H1 (cell line): ENCODE measurements at regions not wholly inside any gene's neighbourhood (a gene's known extent, or its start where the extent isn't known, plus 50 kb on each side); places are given as distances from the start of the nearest gene placed in this dataset.

ENCODE experiments used
- CTCF ChIA-PET: fragments of 300-600 bp; sonication (Branson Sonifier 250); formaldehyde crosslinking; loops from one replicate; lab custom pipeline; 2021; ENCODE audit not compliant: partially characterized antibody; lab: Charles Lee
- POLR2A ChIA-PET: fragments of 300-600 bp; sonication (Branson Sonifier 250); formaldehyde crosslinking; loops from one replicate; lab custom pipeline; 2021; ENCODE audit warnings: inconsistent platforms; ENCODE audit not compliant: partially characterized antibody; lab: Charles Lee
- DNase-seq, 2 experiments: peaks; one replicate each; pipeline versions ENCODE4 v3.0.0 to v3.0.0-alpha.2; 2010 to 2022; ENCODE audit warnings: low spot score in 2 of 2, low read depth in 1 of 2, mixed read lengths in 1 of 2
- FAIRE-seq: peaks from 2 replicates; lab custom pipeline; 2011; peaks lifted over from hg19 to GRCh38; lab: Jason Lieb, UNC
- H2AFZ ChIP-seq: 2 replicates; pipeline ENCODE4 v1.8.1; 2012; ENCODE audit warnings: low read length, inconsistent platforms
- H2AK5ac ChIP-seq: 2 replicates; pipeline ENCODE4 v1.6.1; 2013; ENCODE audit warnings: low read depth, low read length
- H2BK120ac ChIP-seq: replicated peaks from 2 replicates; pipeline ENCODE3; 2013; ENCODE audit warnings: low read depth, low read length, inconsistent platforms
- H2BK12ac ChIP-seq: 2 replicates; pipeline ENCODE4 v1.6.1; 2013; ENCODE audit warnings: low read depth, low read length
- H2BK15ac ChIP-seq: 2 replicates; pipeline ENCODE4 v1.6.1; 2013; ENCODE audit warnings: low read length
- H2BK20ac ChIP-seq: 2 replicates; pipeline ENCODE4 v1.6.1; 2013; ENCODE audit warnings: low read length
- H2BK5ac ChIP-seq: 2 replicates; pipeline ENCODE4 v1.6.1; 2013; ENCODE audit warnings: low read depth, low read length
- H3K14ac ChIP-seq: 2 replicates; pipeline ENCODE4 v1.6.1; 2013; ENCODE audit warnings: inconsistent platforms; ENCODE audit not compliant: insufficient read length
- H3K18ac ChIP-seq: 2 replicates; pipeline ENCODE4 v1.6.1; 2013; ENCODE audit warnings: low read length; ENCODE audit errors: extremely low read depth
- H3K23ac ChIP-seq: 2 replicates; pipeline ENCODE4 v1.6.1; 2013; ENCODE audit warnings: inconsistent platforms; ENCODE audit not compliant: insufficient read length
- H3K23me2 ChIP-seq: 2 replicates; pipeline ENCODE4 v1.6.1; 2013; ENCODE audit warnings: low read depth, low read length
- H3K27ac ChIP-seq: 2 replicates; pipeline ENCODE4 v1.6.1; 2011; ENCODE audit warnings: low read depth, low read length, inconsistent platforms
- H3K27me3 ChIP-seq, 4 experiments: replicated peaks in 1 of 4; 1 replicate in 1 of 4; 2 replicates in 3 of 4; pipeline versions ENCODE4 v1.6.1 to v1.8.1; 2011 to 2013; ENCODE audit warnings: low read length in 3 of 4, mild to moderate bottlenecking in 3 of 4, inconsistent platforms in 2 of 4, mixed read lengths in 2 of 4, moderate library complexity in 1 of 4; ENCODE audit not compliant: control insufficient read depth in 3 of 4, insufficient read depth in 3 of 4; ENCODE audit errors: extremely low read depth in 1 of 4
- H3K36me3 ChIP-seq, 4 experiments: 2 replicates each; pipeline versions ENCODE4 v1.6.1 to v1.8.1; 2011 to 2013; ENCODE audit warnings: mild to moderate bottlenecking in 4 of 4, low read length in 3 of 4, moderate library complexity in 2 of 4, control low read depth in 1 of 4, inconsistent platforms in 1 of 4; ENCODE audit not compliant: insufficient read depth in 4 of 4, control insufficient read depth in 2 of 4
- H3K4ac ChIP-seq: replicated peaks from 2 replicates; pipeline ENCODE3; 2013; ENCODE audit warnings: low read length, low read depth, mixed read lengths, inconsistent platforms; ENCODE audit not compliant: insufficient read length
- H3K4me1 ChIP-seq, 4 experiments: replicated peaks in 1 of 4; 1 replicate in 1 of 4; 2 replicates in 3 of 4; pipeline versions ENCODE4 v1.6.1 to v1.8.1; 2011 to 2013; ENCODE audit warnings: low read length in 3 of 4, inconsistent platforms in 2 of 4, mixed read lengths in 1 of 4; ENCODE audit not compliant: insufficient read depth in 4 of 4, control insufficient read depth in 3 of 4
- H3K4me2 ChIP-seq, 2 experiments: 2 replicates each; pipeline versions ENCODE4 v1.6.1 to v1.8.1; 2011 to 2013; ENCODE audit warnings: low read depth in 2 of 2, low read length in 2 of 2, control low read depth in 1 of 2, inconsistent platforms in 1 of 2, mild to moderate bottlenecking in 1 of 2; ENCODE audit not compliant: insufficient read depth in 1 of 2
- H3K4me3 ChIP-seq, 4 experiments: fragments of 200-600, 300-600 bp in 1 of 4; sonication (generic), shearing (Covaris generic), sonication (Bioruptor Twin) in 1 of 4; 2 replicates each; pipeline versions ENCODE4 v1.5.1 to v1.8.1; 2011 to 2016; ENCODE audit warnings: low read length in 4 of 4, low read depth in 3 of 4, control low read depth in 2 of 4, inconsistent platforms in 2 of 4, mild to moderate bottlenecking in 2 of 4, mixed read lengths in 1 of 4, moderate library complexity in 1 of 4; ENCODE audit not compliant: insufficient read depth in 2 of 4; ENCODE audit errors: extremely low read depth in 1 of 4
- H3K56ac ChIP-seq: replicated peaks from 2 replicates; pipeline ENCODE3; 2013; ENCODE audit warnings: low read depth, mild to moderate bottlenecking, mixed read lengths, low read length, inconsistent platforms; ENCODE audit not compliant: insufficient read length
- H3K79me1 ChIP-seq: 2 replicates; pipeline ENCODE4 v1.6.1; 2013; ENCODE audit warnings: low read depth, low read length, control low read depth
- H3K79me2 ChIP-seq, 2 experiments: 2 replicates each; pipeline versions ENCODE4 v1.6.1 to v1.8.1; 2012 to 2013; ENCODE audit warnings: low read length in 2 of 2, mild to moderate bottlenecking in 2 of 2, inconsistent platforms in 1 of 2; ENCODE audit not compliant: insufficient read depth in 2 of 2, control insufficient read depth in 1 of 2
- H3K9ac ChIP-seq, 4 experiments: replicated peaks in 1 of 4; 1 replicate in 1 of 4; 2 replicates in 3 of 4; pipeline versions ENCODE4 v1.6.1 to v1.8.1; 2011 to 2013; ENCODE audit warnings: low read depth in 3 of 4, low read length in 3 of 4, control low read depth in 2 of 4, mild to moderate bottlenecking in 2 of 4, moderate library complexity in 2 of 4, inconsistent platforms in 1 of 4; ENCODE audit errors: extremely low read depth in 1 of 4
- H3K9me3 ChIP-seq, 2 experiments: 2 replicates each; pipeline versions ENCODE4 v1.6.1 to v1.8.1; 2012 to 2013; ENCODE audit warnings: mild to moderate bottlenecking in 2 of 2, moderate library complexity in 2 of 2, control low read depth in 1 of 2, inconsistent platforms in 1 of 2, low read depth in 1 of 2, low read length in 1 of 2, mixed read lengths in 1 of 2; ENCODE audit not compliant: insufficient read depth in 2 of 2
- H4K20me1 ChIP-seq, 2 experiments: replicated peaks in 1 of 2; 2 replicates each; pipeline versions ENCODE3 to v1.8.1; 2011 to 2013; ENCODE audit warnings: inconsistent platforms in 2 of 2, low read length in 2 of 2, mild to moderate bottlenecking in 1 of 2; ENCODE audit not compliant: insufficient read depth in 2 of 2, control insufficient read depth in 1 of 2
- H4K5ac ChIP-seq: 2 replicates; pipeline ENCODE4 v1.6.1; 2013; ENCODE audit warnings: low read length, low read depth, mixed read lengths, inconsistent platforms; ENCODE audit not compliant: insufficient read length
- H4K8ac ChIP-seq: 2 replicates; pipeline ENCODE4 v1.8.0; 2013; ENCODE audit warnings: mild to moderate bottlenecking, moderate library complexity, low read length, inconsistent platforms; ENCODE audit not compliant: insufficient read depth; ENCODE audit errors: extremely low read depth
- H4K91ac ChIP-seq: replicated peaks from 2 replicates; pipeline ENCODE3; 2013; ENCODE audit warnings: low read length, mixed read lengths, inconsistent platforms; ENCODE audit not compliant: insufficient read length
- ATF2 ChIP-seq: IDR thresholded peaks from 2 replicates; pipeline ENCODE4 v1.6.1; 2012; ENCODE audit warnings: low read length, inconsistent platforms
- POU5F1 ChIP-seq: IDR thresholded peaks from 2 replicates; pipeline ENCODE4 v1.6.1; 2011; ENCODE audit warnings: low read depth, mild to moderate bottlenecking, low read length, moderate library complexity
- RAD21 ChIP-seq, 2 experiments: IDR thresholded peaks in 1 of 2; conservative IDR thresholded peaks in 1 of 2; 2 replicates each; pipeline ENCODE4 v1.6.1; 2011; ENCODE audit warnings: low read depth in 2 of 2, low read length in 2 of 2, improper control_type of control experiment in 1 of 2, inconsistent platforms in 1 of 2, mild to moderate bottlenecking in 1 of 2, moderate library complexity in 1 of 2
- RFX5 ChIP-seq: IDR thresholded peaks from 2 replicates; pipeline ENCODE4 v1.6.1; 2011; ENCODE audit warnings: low read depth, low read length, improper control_type of control experiment, borderline replicate concordance

- H2BK120ac ChIP-seq = no peak overlapping the region
- H3K4me3 ChIP-seq = no peak overlapping the region
- no peak overlapping the region for H4K5ac ChIP-seq
- ChIA-PET CTCF (interaction anchor here (0.7 to 3.2 kb wide), 2 partner anchors 14 to 22 kb away, joined by 4 to 19 read pairs; no protein-coding TSS in a partner anchor), POLR2A (no interaction called here)
- H2BK20ac ChIP-seq = no peak overlapping the region
- no peaks in the 10 kb centered on the region for H3K4me1 ChIP-seq
- no peaks in the 10 kb centered on the region for H4K20me1 ChIP-seq
- no peak overlapping the region for H2BK12ac ChIP-seq
- no peak overlapping the region for H4K91ac ChIP-seq
- H3K79me1 ChIP-seq = no peaks in the 10 kb centered on the region
- H3K27me3 ChIP-seq = no peaks in the 10 kb centered on the region
- H3K23me2 ChIP-seq = no peaks in the 10 kb centered on the region
- no peak overlapping the region for H2BK5ac ChIP-seq
- H3K56ac ChIP-seq = no peak overlapping the region
- H3K4me2 ChIP-seq = no peak overlapping the region
- no peak overlapping the region for H2AK5ac ChIP-seq
- no peaks in the 10 kb centered on the region for H3K36me3 ChIP-seq
- TF ChIP-seq RFX5 (no peak), POU5F1 (no peak), ATF2 (no peak), RAD21 (IDR thresholded peaks at IDR 0.05 in 1 of 2, conservative IDR thresholded peaks at IDR 0.05 in 1 of 2; ENCODE audit: low read depth in 2 of 2, low read length in 2 of 2) (peak; percentile 30 to 31; a peak in 3 of 4 replicates)
- no peak overlapping the region for H3K18ac ChIP-seq
- no peak overlapping the region for H3K27ac ChIP-seq
- H3K9me3 ChIP-seq = no peaks in the 10 kb centered on the region
- no peak overlapping the region for H3K23ac ChIP-seq
- H3K9ac ChIP-seq = no peak overlapping the region
- H3K79me2 ChIP-seq = no peaks in the 10 kb centered on the region
- no peak overlapping the region for H3K14ac ChIP-seq
- H2AFZ ChIP-seq = no peak overlapping the region
- DNase-seq (no peak), FAIRE-seq (no peak)
- H3K4ac ChIP-seq = no peak overlapping the region
- H4K8ac ChIP-seq = no peak overlapping the region
- no peak overlapping the region for H2BK15ac ChIP-seq
These were observed 174.2 kb upstream of the FUT9 start for GRCh38 chr6:95841560-95841959.
